K562 (cell line): ENCODE measurements at regions not wholly inside any gene's neighbourhood (a gene's known extent, or its start where the extent isn't known, plus 50 kb on each side); places are given as distances from the start of the nearest gene placed in this dataset.

Experiments
- ATAC-seq: fragments of 200-7000 bp; cut with Tn5 transposase; 3 replicates; pipeline ENCODE4 v1.9.1; 2020; ENCODE audit warnings: moderate library complexity
- BruUV-seq: library from RNA; stranded (reverse); fragments of 400-500 nt; replicated peaks from 2 replicates; lab custom pipeline; 2021; lab: Mats Ljungman, UMichigan
- CTCF ChIA-PET: fragments of 300-600 bp; formaldehyde crosslinking; extraction: SDS; loops from one replicate; lab custom pipeline; 2021; ENCODE audit warnings: low intra/inter-chr PET ratio; lab: Yijun Ruan, JAX
- POLR2A ChIA-PET: fragments of 300-600, 350-650 bp; sonication (Branson Sonifier 250); formaldehyde crosslinking; extraction: SDS; loops from one replicate; lab custom pipeline; 2021; ENCODE audit warnings: antibody characterized with exemption, inconsistent platforms; lab: Yijun Ruan, JAX
- DNase-seq, 4 experiments: peaks; one replicate each; pipeline versions ENCODE4 v3.0.0 to v3.0.0-alpha.2; 2011 to 2018; ENCODE audit warnings: low spot score in 3 of 4, mixed read lengths in 3 of 4; ENCODE audit errors: extremely low read depth in 1 of 4
- FAIRE-seq: peaks from 2 replicates; lab custom pipeline; 2011; peaks lifted over from hg19 to GRCh38; lab: Jason Lieb, UNC
- H2AFZ ChIP-seq: 2 replicates; pipeline ENCODE4 v1.6.0; 2011; ENCODE audit warnings: low read depth, low read length, control low read depth, inconsistent platforms
- H3K27ac ChIP-seq: fragments of 200-600 bp; 3 replicates; pipeline ENCODE4 v1.8.0; 2011; ENCODE audit warnings: low read depth, mild to moderate bottlenecking, control low read depth, inconsistent platforms, low read length, moderate library complexity, mixed read lengths; ENCODE audit errors: extremely low read depth
- H3K27me3 ChIP-seq, 2 experiments: fragments of 300-600 bp in 1 of 2; 2 replicates in 1 of 2; 3 replicates in 1 of 2; pipeline versions ENCODE4 v1.6.0 to v1.8.0; 2011; ENCODE audit warnings: inconsistent platforms in 2 of 2, low read length in 2 of 2, mild to moderate bottlenecking in 1 of 2, mixed read lengths in 1 of 2, moderate library complexity in 1 of 2; ENCODE audit not compliant: control insufficient read depth in 2 of 2, insufficient read depth in 2 of 2
- H3K36me3 ChIP-seq: fragments of 300-600 bp; 3 replicates; pipeline ENCODE4 v1.8.0; 2011; ENCODE audit warnings: mild to moderate bottlenecking, low read length, inconsistent platforms; ENCODE audit not compliant: control insufficient read depth, insufficient read depth
- H3K4me1 ChIP-seq, 2 experiments: fragments of 200-600 bp in 1 of 2; replicated peaks in 1 of 2; 2 replicates in 1 of 2; 3 replicates in 1 of 2; pipeline versions ENCODE4 v1.5.1 to v1.8.0; 2011; ENCODE audit warnings: inconsistent platforms in 2 of 2, low read length in 2 of 2, mild to moderate bottlenecking in 1 of 2, mixed read lengths in 1 of 2, moderate library complexity in 1 of 2; ENCODE audit not compliant: control insufficient read depth in 2 of 2, insufficient read depth in 2 of 2
- H3K4me2 ChIP-seq: 2 replicates; pipeline ENCODE4 v1.6.1; 2011; ENCODE audit warnings: low read length, control low read depth, inconsistent platforms, mixed read lengths; ENCODE audit not compliant: insufficient read depth
- H3K4me3 ChIP-seq: fragments of 200-600 bp; sonication (generic), shearing (Covaris generic); 2 replicates; pipeline ENCODE4 v1.5.1; 2016; ENCODE audit warnings: control low read depth, inconsistent platforms
- H3K79me2 ChIP-seq: fragments of 200-600 bp; 3 replicates; pipeline ENCODE4 v1.8.0; 2011; ENCODE audit warnings: low read length, inconsistent platforms; ENCODE audit not compliant: control insufficient read depth, insufficient read depth
- H3K9ac ChIP-seq, 2 experiments: 2 replicates each; pipeline versions ENCODE4 v1.6.0 to v1.6.1; 2011; ENCODE audit warnings: low read depth in 2 of 2, low read length in 2 of 2, control low read depth in 1 of 2, inconsistent platforms in 1 of 2, mild to moderate bottlenecking in 1 of 2, mixed read lengths in 1 of 2; ENCODE audit not compliant: insufficient read depth in 1 of 2
- H3K9me1 ChIP-seq: one replicate; pipeline ENCODE4 v1.6.0; 2011; ENCODE audit warnings: inconsistent platforms, mild to moderate bottlenecking, low read length, moderate library complexity; ENCODE audit not compliant: control insufficient read depth, insufficient read depth
- H3K9me3 ChIP-seq: replicated peaks from 2 replicates; pipeline ENCODE4 v1.5.1; 2011; ENCODE audit warnings: low read depth, low read length, inconsistent platforms; ENCODE audit not compliant: control insufficient read depth, insufficient read depth
- H4K20me1 ChIP-seq: replicated peaks from 2 replicates; pipeline ENCODE4 v1.6.1; 2011; ENCODE audit warnings: low read length, inconsistent platforms, mixed read lengths; ENCODE audit not compliant: control insufficient read depth, insufficient read depth
- ATF1 ChIP-seq, 2 experiments: fragments of 450-650 bp in 1 of 2; IDR thresholded peaks; 2 replicates each; pipeline ENCODE4 v1.6.1; 2016; ENCODE audit warnings: missing compliant biosample characterization in 1 of 2, missing genetic modification characterization in 1 of 2
- MYC ChIP-seq, 2 experiments: fragments of 250-450 bp in 1 of 2; sonication (Bioruptor Pico) in 1 of 2; IDR thresholded peaks; 2 replicates each; pipeline versions ENCODE4 v1.5.1 to v1.6.1; 2012 to 2021; ENCODE audit warnings: low read depth in 2 of 2, borderline replicate concordance in 1 of 2, improper control_type of control experiment in 1 of 2, low read length in 1 of 2, mild to moderate bottlenecking in 1 of 2, moderate library complexity in 1 of 2
- NFRKB ChIP-seq: fragments of 450-650 bp; IDR thresholded peaks from 2 replicates; pipeline ENCODE4 v1.6.1; 2016; ENCODE audit warnings: low read depth
- RAD21 ChIP-seq, 2 experiments: fragments of 250-450 bp in 1 of 2; fragments of 450-650 bp in 1 of 2; sonication (Bioruptor Pico) in 1 of 2; formaldehyde crosslinking in 1 of 2; IDR thresholded peaks in 1 of 2; conservative IDR thresholded peaks in 1 of 2; 2 replicates each; pipeline versions ENCODE4 v1.4.0 to v1.8.0; 2020 to 2022; ENCODE audit warnings: mild to moderate bottlenecking in 2 of 2, moderate library complexity in 1 of 2
- STAG1 ChIP-seq: sonication (generic); formaldehyde crosslinking; IDR thresholded peaks from 2 replicates; pipeline ENCODE4 v1.5.0; 2020; ENCODE audit warnings: missing genetic modification reagents, borderline replicate concordance
- ZNF316 ChIP-seq: fragments of 450-650 bp; IDR thresholded peaks from 2 replicates; pipeline ENCODE4 v1.6.1; 2016
- ZNF436 ChIP-seq: fragments of 250-450, 450-650 bp; sonication (Bioruptor Pico); formaldehyde crosslinking; IDR thresholded peaks from 2 replicates; pipeline ENCODE4 v1.7.0; 2020; ENCODE audit warnings: mild to moderate bottlenecking
- ZNF586 ChIP-seq: fragments of 450-650 bp; formaldehyde crosslinking; conservative IDR thresholded peaks from 2 replicates; pipeline ENCODE4 v1.4.0; 2020; ENCODE audit warnings: mild to moderate bottlenecking, moderate library complexity
- ZNF668 ChIP-seq: fragments of 250-450 bp; sonication (Bioruptor Pico); IDR thresholded peaks from 2 replicates; pipeline ENCODE4 v1.8.0; 2022; ENCODE audit warnings: mild to moderate bottlenecking, inconsistent platforms
- ZNF780A ChIP-seq: fragments of 250-450 bp; sonication (Bioruptor Pico); IDR thresholded peaks from 2 replicates; pipeline ENCODE4 v1.5.0; 2021; ENCODE audit warnings: mild to moderate bottlenecking
- WGBS: fragments of 100-300 bp; shearing (Covaris generic); methylation state at CpG from one replicate; pipeline ENCODE4 v1.1.6; 2016; ENCODE audit warnings: low coverage, mixed read lengths; ENCODE audit not compliant: insufficient coverage; ENCODE audit errors: missing lambda C conversion rate; 5-methylcytosine and 5-hydroxymethylcytosine counted together
- in situ Hi-C: fragments of 300-500 bp; cut with MboI; formaldehyde crosslinking; loops from 4 replicates; pipeline ENCODE4 v1.15.0; 2018; ENCODE audit warnings: inconsistent platforms, mixed read lengths
- intact Hi-C: fragments of 100-400 bp; cut with micrococcal nuclease; formaldehyde crosslinking; loops from 2 replicates; pipeline ENCODE4 v1.14.2; 2022
- TF ChIP-seq, protein P1 (sequence below): sonication (generic); formaldehyde crosslinking; IDR thresholded peaks from 2 replicates; pipeline ENCODE4 v1.8.1; 2023; ENCODE audit warnings: mild to moderate bottlenecking, missing genetic modification reagents
- TF ChIP-seq, protein P2 (sequence below): fragments of 250-450 bp; sonication (Bioruptor Pico); IDR thresholded peaks from 2 replicates; pipeline ENCODE4 v1.8.0; 2021; ENCODE audit warnings: moderate library complexity, mild to moderate bottlenecking, inconsistent platforms
- TF ChIP-seq, protein P3 (sequence below), 2 experiments: fragments of 450-650 bp in 1 of 2; sonication (generic) in 1 of 2; formaldehyde crosslinking; conservative IDR thresholded peaks; 2 replicates each; pipeline versions ENCODE4 v1.4.0 to v1.8.1; 2020 to 2022; ENCODE audit warnings: mild to moderate bottlenecking in 1 of 2, missing genetic modification reagents in 1 of 2

DNA sequence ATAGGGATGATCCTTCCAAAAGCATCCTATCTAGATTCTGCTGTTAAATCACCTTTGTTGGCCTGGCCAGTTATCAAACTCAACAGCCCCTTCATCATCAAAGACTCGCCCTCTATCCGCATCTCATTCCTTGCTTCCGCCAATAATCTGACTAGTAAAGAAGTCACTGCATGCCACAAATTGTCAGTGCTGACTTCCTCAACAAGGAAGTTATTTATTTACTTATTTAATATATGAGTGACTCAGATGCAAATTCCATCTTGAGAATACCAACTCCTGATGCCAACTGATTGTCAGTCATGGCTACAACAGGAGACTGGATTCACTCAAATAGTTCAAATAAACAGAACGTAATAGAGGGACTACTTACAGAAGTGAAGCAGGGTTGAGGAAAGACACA, 283.8 kb downstream of the TRIML1 start:
- Histone ChIP-seq H3K9me3 (no peaks in the 10 kb centered on the region), H3K9me1 (no peaks in the 10 kb centered on the region), H3K4me1 (no peaks in the 10 kb centered on the region), H3K27ac (no peak overlapping the region), H3K4me2 (no peak overlapping the region), H3K79me2 (no peaks in the 10 kb centered on the region), H3K4me3 (no peak overlapping the region), H4K20me1 (no peaks in the 10 kb centered on the region), H3K27me3 (no peaks in the 10 kb centered on the region), H2AFZ (no peak overlapping the region), H3K9ac (no peak overlapping the region), H3K36me3 (no peaks in the 10 kb centered on the region)
- ChIA-PET CTCF (no interaction called here), POLR2A (no interaction called here)
- no peak for FAIRE-seq
- intact Hi-C loops, result no loop called here
- WGBS, result 0% methylated on average over 4 of the region's 4 CpGs
- no peak for ATAC-seq
- in situ Hi-C loops, result no loop called here
- BruUV-seq, result no TSS peak
- no peak for TF ChIP-seq ATF1 (CRISPR knock-in tag; IDR thresholded peaks at IDR 0.05)
- TF ChIP-seq ATF1 (tag; IDR thresholded peaks at IDR 0.05), result no peak
- TF ChIP-seq, protein P1, sequence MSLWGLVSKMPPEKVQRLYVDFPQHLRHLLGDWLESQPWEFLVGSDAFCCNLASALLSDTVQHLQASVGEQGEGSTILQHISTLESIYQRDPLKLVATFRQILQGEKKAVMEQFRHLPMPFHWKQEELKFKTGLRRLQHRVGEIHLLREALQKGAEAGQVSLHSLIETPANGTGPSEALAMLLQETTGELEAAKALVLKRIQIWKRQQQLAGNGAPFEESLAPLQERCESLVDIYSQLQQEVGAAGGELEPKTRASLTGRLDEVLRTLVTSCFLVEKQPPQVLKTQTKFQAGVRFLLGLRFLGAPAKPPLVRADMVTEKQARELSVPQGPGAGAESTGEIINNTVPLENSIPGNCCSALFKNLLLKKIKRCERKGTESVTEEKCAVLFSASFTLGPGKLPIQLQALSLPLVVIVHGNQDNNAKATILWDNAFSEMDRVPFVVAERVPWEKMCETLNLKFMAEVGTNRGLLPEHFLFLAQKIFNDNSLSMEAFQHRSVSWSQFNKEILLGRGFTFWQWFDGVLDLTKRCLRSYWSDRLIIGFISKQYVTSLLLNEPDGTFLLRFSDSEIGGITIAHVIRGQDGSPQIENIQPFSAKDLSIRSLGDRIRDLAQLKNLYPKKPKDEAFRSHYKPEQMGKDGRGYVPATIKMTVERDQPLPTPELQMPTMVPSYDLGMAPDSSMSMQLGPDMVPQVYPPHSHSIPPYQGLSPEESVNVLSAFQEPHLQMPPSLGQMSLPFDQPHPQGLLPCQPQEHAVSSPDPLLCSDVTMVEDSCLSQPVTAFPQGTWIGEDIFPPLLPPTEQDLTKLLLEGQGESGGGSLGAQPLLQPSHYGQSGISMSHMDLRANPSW, result no peak
- no peak for TF ChIP-seq ZNF780A (CRISPR knock-in tag)
- TF ChIP-seq ZNF586, result no peak
- TF ChIP-seq, protein P2, sequence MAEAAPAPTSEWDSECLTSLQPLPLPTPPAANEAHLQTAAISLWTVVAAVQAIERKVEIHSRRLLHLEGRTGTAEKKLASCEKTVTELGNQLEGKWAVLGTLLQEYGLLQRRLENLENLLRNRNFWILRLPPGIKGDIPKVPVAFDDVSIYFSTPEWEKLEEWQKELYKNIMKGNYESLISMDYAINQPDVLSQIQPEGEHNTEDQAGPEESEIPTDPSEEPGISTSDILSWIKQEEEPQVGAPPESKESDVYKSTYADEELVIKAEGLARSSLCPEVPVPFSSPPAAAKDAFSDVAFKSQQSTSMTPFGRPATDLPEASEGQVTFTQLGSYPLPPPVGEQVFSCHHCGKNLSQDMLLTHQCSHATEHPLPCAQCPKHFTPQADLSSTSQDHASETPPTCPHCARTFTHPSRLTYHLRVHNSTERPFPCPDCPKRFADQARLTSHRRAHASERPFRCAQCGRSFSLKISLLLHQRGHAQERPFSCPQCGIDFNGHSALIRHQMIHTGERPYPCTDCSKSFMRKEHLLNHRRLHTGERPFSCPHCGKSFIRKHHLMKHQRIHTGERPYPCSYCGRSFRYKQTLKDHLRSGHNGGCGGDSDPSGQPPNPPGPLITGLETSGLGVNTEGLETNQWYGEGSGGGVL, result no peak
- TF ChIP-seq, protein P3, sequence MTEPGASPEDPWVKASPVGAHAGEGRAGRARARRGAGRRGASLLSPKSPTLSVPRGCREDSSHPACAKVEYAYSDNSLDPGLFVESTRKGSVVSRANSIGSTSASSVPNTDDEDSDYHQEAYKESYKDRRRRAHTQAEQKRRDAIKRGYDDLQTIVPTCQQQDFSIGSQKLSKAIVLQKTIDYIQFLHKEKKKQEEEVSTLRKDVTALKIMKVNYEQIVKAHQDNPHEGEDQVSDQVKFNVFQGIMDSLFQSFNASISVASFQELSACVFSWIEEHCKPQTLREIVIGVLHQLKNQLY (CRISPR knock-in tag; conservative IDR thresholded peaks at IDR 0.05), result no peak
- no peak for TF ChIP-seq ZNF316
- TF ChIP-seq MYC (IDR thresholded peaks at IDR 0.05; ENCODE audit: low read depth, low read length), result no peak
- TF ChIP-seq MYC (CRISPR knock-in tag; IDR thresholded peaks at IDR 0.05; ENCODE audit: borderline replicate concordance, low read depth), result no peak
- TF ChIP-seq ZNF436, result no peak
- no peak for TF ChIP-seq STAG1
- no peak for TF ChIP-seq NFRKB
- no peak for TF ChIP-seq ZNF668 (CRISPR knock-in tag)
- no peak for TF ChIP-seq RAD21 (CRISPR knock-in tag; conservative IDR thresholded peaks at IDR 0.05 in 1 of 2, IDR thresholded peaks at IDR 0.05 in 1 of 2)
- no peak for DNase-seq
